ENCODE measurements at regions not wholly inside any gene's neighbourhood (a gene's known extent, or its start where the extent isn't known, plus 50 kb on each side); places are given as distances from the start of the nearest gene placed in this dataset.

DNA sequence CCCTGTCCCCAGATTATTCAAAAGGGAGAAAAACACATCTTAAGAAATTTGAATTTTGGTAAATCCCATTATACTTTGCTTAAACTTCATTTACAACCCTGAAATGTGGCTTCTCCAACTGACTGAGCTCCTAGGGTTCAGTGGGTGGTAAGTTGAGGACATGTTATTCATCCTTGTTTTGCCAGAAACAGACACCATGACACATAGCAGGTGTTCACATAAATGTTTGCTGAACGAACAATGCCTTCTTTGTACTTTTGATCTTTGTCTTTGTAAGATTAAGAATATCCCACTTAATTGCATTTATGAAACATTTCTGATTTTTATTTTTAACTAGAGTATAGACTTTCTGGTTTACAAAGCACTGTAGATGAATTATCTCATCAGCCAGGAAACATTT is 209.7 kb downstream of the GPAM start:
- H3K4me3 ChIP-seq = no peak overlapping the region
- 22 to 72% methylated on average over 1 of the region's 1 CpG for WGBS, 2 donors
- H3K36me3 ChIP-seq = no peaks in the 10 kb centered on the region
- intact Hi-C loops (cut with DNase I) = no loop called here
- TF ChIP-seq, protein P1, sequence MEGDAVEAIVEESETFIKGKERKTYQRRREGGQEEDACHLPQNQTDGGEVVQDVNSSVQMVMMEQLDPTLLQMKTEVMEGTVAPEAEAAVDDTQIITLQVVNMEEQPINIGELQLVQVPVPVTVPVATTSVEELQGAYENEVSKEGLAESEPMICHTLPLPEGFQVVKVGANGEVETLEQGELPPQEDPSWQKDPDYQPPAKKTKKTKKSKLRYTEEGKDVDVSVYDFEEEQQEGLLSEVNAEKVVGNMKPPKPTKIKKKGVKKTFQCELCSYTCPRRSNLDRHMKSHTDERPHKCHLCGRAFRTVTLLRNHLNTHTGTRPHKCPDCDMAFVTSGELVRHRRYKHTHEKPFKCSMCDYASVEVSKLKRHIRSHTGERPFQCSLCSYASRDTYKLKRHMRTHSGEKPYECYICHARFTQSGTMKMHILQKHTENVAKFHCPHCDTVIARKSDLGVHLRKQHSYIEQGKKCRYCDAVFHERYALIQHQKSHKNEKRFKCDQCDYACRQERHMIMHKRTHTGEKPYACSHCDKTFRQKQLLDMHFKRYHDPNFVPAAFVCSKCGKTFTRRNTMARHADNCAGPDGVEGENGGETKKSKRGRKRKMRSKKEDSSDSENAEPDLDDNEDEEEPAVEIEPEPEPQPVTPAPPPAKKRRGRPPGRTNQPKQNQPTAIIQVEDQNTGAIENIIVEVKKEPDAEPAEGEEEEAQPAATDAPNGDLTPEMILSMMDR (IDR thresholded peaks at IDR 0.05) = no peak
- TF ChIP-seq POLR2AphosphoS5 (IDR thresholded peaks at IDR 0.05) (no peak), POLR2A (IDR thresholded peaks at IDR 0.05) (no peak), EP300 (IDR thresholded peaks at IDR 0.05) (no peak)
- no peak for DNase-seq
- no peaks in the 10 kb centered on the region for H3K4me1 ChIP-seq
- no peaks in the 10 kb centered on the region for H3K9me3 ChIP-seq
- peak overlapping the region in 2 of 4 donors; percentile 8 to 10 for H3K27ac ChIP-seq
- H3K27me3 ChIP-seq = no peaks in the 10 kb centered on the region

DNA sequence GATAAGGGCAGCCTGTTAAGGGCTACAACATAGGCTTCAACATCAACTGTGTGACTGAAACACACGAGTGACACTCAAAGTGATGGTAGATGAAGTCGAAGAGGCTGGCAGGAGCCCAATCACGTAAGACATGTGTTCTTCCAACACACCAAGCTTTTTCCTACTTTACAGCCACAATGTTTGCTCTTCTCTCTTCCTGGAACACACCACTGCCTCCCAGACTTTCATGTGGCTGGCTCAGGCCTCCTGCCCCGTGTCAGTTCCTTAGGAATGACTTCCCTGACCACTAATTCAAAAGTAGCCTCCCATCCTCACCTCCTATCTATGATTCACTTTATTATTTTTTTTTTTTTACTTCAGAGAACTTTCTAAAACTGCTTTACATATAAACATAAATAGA is 209.2 kb downstream of the GPAM start:
- H3K27me3 ChIP-seq = no peaks in the 10 kb centered on the region
- no peak overlapping the region for H3K4me3 ChIP-seq
- no peak for DNase-seq
- intact Hi-C loops (cut with DNase I) = no loop called here
- no peak for TF ChIP-seq POLR2AphosphoS5 (IDR thresholded peaks at IDR 0.05)
- no peak for TF ChIP-seq POLR2A (IDR thresholded peaks at IDR 0.05)
- TF ChIP-seq, protein P1 (IDR thresholded peaks at IDR 0.05) = no peak
- no peak for TF ChIP-seq EP300 (IDR thresholded peaks at IDR 0.05)
- WGBS, 2 donors = 17 to 57% methylated on average over 4 of the region's 4 CpGs
- H3K27ac ChIP-seq = peak overlapping the region in 2 of 4 donors; percentile 8 to 10
- H3K4me1 ChIP-seq = no peaks in the 10 kb centered on the region
- no peaks in the 10 kb centered on the region for H3K36me3 ChIP-seq
- H3K9me3 ChIP-seq = no peaks in the 10 kb centered on the region

DNA sequence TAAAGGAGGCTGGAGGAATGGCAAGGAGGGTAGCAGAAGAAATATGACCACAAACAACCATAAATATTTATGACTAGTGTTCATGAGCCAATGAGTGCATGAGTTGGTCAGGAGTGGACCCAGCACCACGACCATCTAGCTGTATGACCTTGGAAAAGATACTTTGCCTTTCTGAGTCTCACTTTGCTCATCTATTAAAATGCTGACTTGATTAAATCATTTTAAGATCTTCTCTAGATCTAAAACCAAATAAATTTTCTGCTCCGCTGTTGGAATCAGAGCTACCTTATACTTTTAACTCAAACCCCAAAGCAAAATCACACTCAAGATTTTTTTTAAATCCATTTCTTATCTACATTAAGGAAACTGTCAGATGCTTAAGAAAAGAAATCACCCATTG is 207.0 kb downstream of the GPAM start:
- H3K27me3 ChIP-seq = no peaks in the 10 kb centered on the region
- no peak overlapping the region for H3K4me3 ChIP-seq
- no peaks in the 10 kb centered on the region for H3K9me3 ChIP-seq
- TF ChIP-seq, protein P1 (IDR thresholded peaks at IDR 0.05) = no peak
- TF ChIP-seq POLR2A (IDR thresholded peaks at IDR 0.05) = no peak
- TF ChIP-seq EP300 (IDR thresholded peaks at IDR 0.05) = no peak
- TF ChIP-seq POLR2AphosphoS5 (IDR thresholded peaks at IDR 0.05) = no peak
- 67 to 80% methylated on average over 2 of the region's 2 CpGs for WGBS, 2 donors
- intact Hi-C loops (cut with DNase I) = no loop called here
- no peaks in the 10 kb centered on the region for H3K36me3 ChIP-seq
- no peaks in the 10 kb centered on the region for H3K4me1 ChIP-seq
- DNase-seq = no peak
- H3K27ac ChIP-seq = no peak overlapping the region

DNA sequence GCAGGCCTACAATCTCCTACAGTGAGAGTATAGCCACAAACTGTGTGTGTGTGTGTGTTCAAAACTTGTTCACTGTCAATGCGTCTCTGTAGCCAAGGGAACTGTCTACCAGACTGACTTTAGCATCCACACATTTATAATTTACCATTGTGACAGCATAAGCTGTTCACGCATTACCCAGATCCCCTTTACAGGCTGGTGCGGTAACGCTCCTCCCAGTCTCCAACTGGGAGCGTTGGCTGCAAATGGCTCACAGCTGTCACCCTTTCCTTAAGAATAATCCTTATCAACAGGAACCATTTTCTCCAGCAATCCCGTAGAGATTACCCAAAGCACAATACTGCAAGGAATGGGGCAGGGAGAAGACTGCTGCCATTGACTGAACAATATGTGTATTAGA is 199.5 kb downstream of the GPAM start:
- intact Hi-C loops (cut with DNase I) = no loop called here
- H3K9me3 ChIP-seq = no peaks in the 10 kb centered on the region
- no peak overlapping the region for H3K4me3 ChIP-seq
- no peaks in the 10 kb centered on the region for H3K36me3 ChIP-seq
- TF ChIP-seq, protein P1 (IDR thresholded peaks at IDR 0.05) = no peak
- TF ChIP-seq POLR2AphosphoS5 (IDR thresholded peaks at IDR 0.05) = no peak
- TF ChIP-seq POLR2A (IDR thresholded peaks at IDR 0.05) = no peak
- no peak for TF ChIP-seq EP300 (IDR thresholded peaks at IDR 0.05)
- no peaks in the 10 kb centered on the region for H3K4me1 ChIP-seq
- H3K27ac ChIP-seq = no peak overlapping the region
- WGBS, 2 donors = 83 to 87% methylated on average over 6 of the region's 6 CpGs
- no peak for DNase-seq
- H3K27me3 ChIP-seq = no peaks in the 10 kb centered on the region

DNA sequence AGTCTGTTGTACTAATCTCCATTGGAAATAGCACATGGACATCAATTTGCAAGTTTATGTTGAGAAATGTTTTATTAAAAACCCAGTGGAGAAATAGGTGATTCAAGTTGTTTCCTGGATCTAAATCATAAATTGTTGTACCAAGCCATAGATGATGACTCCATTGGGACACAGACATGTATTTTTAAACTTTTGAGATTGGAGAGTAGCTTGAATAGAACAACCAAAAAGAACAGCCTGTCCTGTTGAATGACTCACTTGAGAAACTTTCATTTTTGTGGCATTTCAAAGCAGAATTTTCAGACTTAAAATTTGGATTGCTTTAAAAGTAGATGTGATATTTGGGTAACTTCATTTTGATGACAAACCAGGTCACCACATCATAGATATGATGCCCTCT is 197.5 kb downstream of the GPAM start:
- peak in 2 of 4 donors; percentile 44 to 48 for TF ChIP-seq POLR2AphosphoS5 (IDR thresholded peaks at IDR 0.05)
- no peak for TF ChIP-seq EP300 (IDR thresholded peaks at IDR 0.05)
- H3K27ac ChIP-seq = peak overlapping the region in 3 of 4 donors; percentile 19 to 42 (median 37)
- no peaks in the 10 kb centered on the region for H3K36me3 ChIP-seq
- H3K4me3 ChIP-seq = no peak overlapping the region
- H3K27me3 ChIP-seq = no peaks in the 10 kb centered on the region
- H3K4me1 ChIP-seq = no peaks in the 10 kb centered on the region
- H3K9me3 ChIP-seq = no peaks in the 10 kb centered on the region
- intact Hi-C loops (cut with DNase I) = no loop called here
- no peak for DNase-seq

Measured in sigmoid colon (tissue), 6 donors.